Inflammatory macrophage treated with lipopolysaccharide for 1 hour (primary cell): ENCODE measurements at regions not wholly inside any gene's neighbourhood (a gene's known extent, or its start where the extent isn't known, plus 50 kb on each side); places are given as distances from the start of the nearest gene placed in this dataset.
A peak's percentile ranks its signal among the peaks of the same experiment; 100 is the strongest.

Experiments used
- DNase-seq, 2 donors: peaks; one replicate each; pipeline ENCODE4 v3.0.0-alpha.2; 2020 to 2022

- no peak for DNase-seq
Observed at GRCh38 chr4:186889876-186890643, 166.4 kb upstream of the FAT1 start.

- no peak for DNase-seq
Observed at GRCh38 chr4:186891859-186892486, 168.3 kb upstream of the FAT1 start.

GRCh38 chr4:186898367-186898766 lies 174.7 kb upstream of the FAT1 start:
- no peak for DNase-seq

- DNase-seq, result no peak
Observed at GRCh38 chr4:186900232-186900900, 176.7 kb upstream of the FAT1 start.

DNA sequence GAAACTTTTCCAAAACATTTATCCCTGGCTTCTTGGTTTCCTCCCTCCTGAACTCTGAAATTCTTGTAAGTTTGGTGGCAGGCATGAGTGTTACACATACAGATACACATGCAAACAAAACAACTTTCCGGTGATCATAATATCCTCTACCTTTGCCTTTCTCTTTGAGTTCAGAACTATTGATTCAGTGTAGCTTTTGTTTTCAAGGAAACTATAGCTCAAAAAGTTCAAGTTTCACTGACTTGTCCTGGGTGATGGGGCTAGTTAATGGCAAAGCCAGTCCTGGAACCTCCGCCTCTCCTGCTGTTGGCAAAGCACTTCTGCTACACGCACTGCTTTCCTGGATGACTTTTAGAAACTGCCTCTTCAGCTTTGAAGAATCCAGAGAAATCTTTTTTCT lies 177.3 kb upstream of the FAT1 start:
- DNase-seq, result no peak

GRCh38 chr4:186901850-186902249 lies 178.2 kb upstream of the FAT1 start:
- DNase-seq, result no peak

- no peak for DNase-seq
Observed at GRCh38 chr4:186902361-186902760, 178.7 kb upstream of the FAT1 start.

DNA sequence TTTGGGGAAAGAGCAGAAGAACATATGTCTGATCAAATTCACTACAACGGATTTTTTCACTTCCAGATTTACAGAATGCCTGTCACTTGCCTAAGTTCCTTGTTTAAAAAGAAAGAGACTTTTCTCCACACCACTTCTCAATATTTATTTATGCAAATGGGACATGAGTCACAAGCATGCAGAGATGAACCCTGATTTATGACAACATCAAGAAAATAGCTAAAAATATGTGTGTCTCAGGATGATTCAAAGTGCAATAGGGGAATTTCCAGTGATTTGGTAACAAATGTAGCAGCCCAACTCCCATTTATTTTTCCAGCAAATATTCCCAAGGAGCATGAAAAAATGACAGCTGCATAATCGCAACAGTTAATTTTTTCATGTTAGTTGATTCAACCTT lies 180.4 kb upstream of the FAT1 start:
- DNase-seq, result peak; percentile 24 to 52

- DNase-seq, result no peak
Observed at GRCh38 chr4:186906722-186907121, 183.1 kb upstream of the FAT1 start.

DNA sequence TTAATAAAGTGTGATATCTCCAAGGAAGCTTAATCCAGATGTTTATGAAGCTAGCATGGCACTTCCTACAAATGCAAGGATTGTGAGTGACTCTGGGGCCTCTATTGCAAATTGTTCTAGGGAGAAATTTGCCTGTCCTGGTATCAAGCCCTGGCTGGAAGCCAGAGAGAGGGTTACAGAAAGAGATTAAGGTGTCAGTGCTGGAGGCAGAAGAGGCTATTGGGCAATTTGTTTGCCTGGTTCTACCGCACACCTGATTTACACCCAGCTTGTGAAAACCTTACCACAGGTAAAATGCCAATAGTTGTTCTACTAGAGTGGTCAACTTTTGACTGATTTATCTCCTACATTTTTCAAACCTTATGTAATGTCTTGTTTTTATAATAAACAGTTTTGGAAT lies 186.7 kb upstream of the FAT1 start:
- DNase-seq, result no peak

- no peak for DNase-seq
Observed at GRCh38 chr4:186912606-186913005, 188.9 kb upstream of the FAT1 start.

- no peak for DNase-seq
Observed at GRCh38 chr4:186915816-186916215, 192.2 kb upstream of the FAT1 start.

DNA sequence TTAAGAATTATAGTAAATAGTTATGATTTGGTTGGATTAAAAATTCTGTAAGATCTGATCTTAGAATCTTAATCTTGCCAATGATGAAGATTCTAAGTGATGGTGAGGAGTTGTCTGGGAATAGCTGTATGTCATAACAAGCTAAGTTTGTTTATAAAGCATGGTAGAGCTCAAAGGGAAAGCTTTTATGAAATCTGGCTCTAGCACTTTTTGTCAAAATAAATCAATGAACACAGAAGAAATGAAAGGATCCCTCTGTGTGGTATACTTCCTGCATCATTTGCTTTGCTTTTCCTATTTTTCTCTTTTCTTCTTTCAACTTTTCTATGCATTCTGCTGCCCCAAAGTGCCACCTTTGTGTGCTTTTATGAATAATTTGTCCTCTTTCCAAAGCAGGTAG lies 193.5 kb upstream of the FAT1 start:
- DNase-seq, result no peak

DNA sequence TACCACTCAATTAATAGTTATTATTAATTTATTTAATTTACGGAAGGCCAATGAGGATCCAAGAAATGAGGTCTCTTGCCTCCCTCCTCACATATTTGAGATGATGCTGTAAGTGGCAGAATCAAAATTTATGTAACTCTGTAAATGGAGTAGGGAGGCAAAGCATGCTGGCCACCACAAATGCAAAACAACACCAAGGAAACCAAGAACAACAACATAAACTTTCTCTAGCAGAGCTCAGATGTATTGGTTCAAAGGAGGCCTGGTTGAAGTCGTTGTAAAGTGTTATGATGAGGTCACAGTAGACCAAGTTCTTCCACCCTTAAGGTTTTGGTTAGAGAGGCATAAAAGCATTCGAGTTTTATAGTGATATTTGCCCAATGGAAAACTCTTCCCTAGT lies 194.8 kb upstream of the FAT1 start:
- no peak for DNase-seq

DNA sequence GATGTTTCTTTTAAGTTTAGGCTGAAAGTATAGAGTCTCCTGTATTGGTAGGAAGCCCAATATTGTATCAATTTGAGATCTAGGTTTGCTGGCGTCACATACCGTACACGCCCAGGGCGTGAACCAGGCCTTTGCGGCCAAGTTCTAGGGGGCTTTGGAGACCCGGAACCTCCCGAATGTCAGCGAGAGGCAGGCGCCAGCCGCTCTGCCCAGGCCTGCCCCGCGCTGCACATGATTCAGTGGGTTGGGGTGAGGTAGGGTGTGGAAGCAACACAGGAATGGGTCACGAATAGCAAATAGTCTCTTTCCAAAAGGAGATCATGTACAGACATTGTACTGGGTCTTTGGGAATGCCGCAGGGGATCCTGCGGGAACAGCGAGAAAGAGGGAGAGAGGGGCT lies 195.7 kb upstream of the FAT1 start:
- no peak for DNase-seq

- DNase-seq, result no peak
Observed at GRCh38 chr4:186920483-186920882, 196.8 kb upstream of the FAT1 start.

DNA sequence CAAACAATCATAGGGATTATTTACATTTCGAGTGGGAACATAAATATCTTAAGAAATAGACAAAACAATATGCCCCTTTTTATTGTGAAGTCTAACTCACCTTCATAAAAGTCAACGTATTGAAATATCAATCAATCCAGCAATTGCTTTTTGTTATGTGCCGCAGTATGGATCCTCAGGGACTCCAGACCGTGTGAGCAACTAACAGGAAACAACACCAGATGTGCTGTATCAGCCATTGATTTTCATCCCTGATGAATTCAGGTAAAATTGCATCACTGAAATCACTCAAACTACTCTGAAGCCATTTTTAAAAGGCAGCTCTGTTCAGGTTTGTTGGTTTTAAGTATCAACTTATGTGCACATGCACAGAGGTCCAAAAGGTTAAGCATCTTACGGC lies 197.3 kb upstream of the FAT1 start:
- no peak for DNase-seq

DNA sequence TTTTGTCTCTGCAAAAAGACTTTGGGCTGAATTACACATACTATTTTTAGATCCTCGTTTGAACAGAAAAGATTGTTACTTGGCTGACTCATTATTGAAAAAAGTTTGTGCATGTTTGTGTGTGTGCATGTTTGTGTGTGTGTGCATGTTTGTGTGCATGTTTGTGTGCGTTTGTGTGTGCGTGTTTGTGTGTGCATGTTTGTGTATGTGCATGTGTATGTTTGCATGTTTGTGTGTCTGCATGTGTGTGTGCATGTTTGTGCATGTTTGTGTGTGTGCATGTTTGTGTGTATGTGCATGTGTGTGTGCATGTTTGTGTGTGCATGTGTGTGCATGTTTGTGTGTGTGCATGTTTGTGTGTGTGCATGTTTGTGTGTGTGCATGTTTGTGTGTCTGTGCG lies 201.1 kb upstream of the FAT1 start:
- no peak for DNase-seq

GRCh38 chr4:186927624-186928023 lies 204.0 kb upstream of the FAT1 start:
- DNase-seq, result no peak

DNA sequence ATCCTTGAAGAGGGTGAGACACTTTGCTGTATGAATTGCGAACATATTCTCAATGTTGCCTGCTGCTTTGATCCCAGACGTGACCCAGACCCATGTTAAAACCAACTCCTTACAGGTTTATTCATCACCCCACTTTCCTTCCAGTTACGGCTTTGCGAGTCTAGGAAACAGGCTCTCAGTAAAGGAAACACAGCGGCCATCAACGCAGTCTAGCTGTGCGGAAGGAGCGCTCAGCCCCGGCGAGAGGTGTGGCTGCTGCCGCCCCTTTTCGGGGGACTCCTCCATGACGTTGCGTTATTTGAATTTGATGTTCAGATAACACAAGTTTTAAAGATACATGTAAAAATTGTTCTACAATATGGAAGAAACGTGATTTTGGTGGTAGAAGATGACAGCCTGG lies 206.4 kb upstream of the FAT1 start:
- no peak for DNase-seq

DNA sequence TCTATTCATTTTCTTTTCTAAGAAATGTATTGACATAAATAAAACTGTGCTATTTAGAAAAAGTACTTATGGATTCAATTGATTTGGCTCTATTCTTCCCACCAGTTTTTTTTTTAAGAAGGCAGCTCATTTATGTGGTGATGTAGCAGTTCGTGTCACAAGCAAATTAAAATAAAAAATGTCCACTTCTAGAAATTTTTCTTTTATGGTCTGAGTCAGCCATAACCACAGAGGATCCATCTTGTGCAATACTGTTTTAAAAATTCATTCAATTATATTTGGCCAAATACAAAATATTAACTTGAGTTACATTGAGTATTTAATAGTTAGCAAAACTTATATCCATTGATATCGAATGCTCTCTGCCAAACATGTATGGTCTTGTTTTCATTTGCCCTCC lies 207.9 kb upstream of the FAT1 start:
- DNase-seq, result no peak

- DNase-seq, result no peak
Observed at GRCh38 chr4:186932196-186932595, 208.5 kb upstream of the FAT1 start.

DNA sequence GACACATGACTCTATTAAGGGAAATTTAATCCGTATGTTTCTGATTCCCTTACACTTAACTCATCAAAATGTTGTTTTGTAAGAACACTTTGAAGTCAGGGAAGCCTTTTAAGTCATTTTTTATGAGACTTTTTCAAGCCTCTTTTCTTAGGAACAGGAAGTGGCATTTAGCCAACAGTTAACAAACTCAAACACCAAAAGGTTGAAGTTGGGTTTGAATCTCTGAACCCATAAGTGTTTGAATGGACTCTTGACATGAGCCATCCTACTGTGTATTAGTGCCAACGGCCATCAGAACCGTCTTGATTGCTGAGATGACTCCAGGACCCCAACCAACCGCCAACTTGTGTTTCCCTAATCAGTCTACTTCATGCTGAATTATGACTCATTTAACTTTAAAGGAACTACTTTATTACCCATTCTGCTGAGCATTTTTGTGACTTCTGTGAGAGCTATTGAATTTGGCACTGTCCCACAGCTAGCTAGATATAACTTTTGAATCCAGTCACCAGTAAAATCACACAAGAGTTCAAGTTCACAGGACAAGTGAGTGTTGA lies 209.1 kb upstream of the FAT1 start:
- DNase-seq, result no peak

- DNase-seq, result no peak
Observed at GRCh38 chr4:186934244-186934643, 210.6 kb upstream of the FAT1 start.
